ENCODE measurements at regions not wholly inside any gene's neighbourhood (a gene's known extent, or its start where the extent isn't known, plus 50 kb on each side); places are given as distances from the start of the nearest gene placed in this dataset.

DNA sequence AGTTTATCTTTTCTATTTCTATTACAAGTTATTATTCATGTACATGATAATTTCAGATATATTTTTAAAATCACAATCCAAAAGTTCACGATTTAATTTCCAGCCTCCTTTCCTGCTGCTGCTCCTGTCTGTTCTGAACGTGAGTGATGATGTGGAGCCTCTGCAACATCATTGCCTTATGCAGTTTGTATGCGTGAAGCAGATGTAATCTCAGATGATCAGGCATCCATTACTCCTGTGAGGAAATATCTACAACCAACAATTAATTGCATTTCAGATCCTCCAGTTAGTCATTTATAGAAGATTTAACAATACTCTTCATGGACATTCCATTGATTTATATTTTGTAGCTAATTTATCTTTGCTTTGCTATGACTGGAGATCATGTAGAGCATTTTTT is 668.7 kb upstream of the EPHA5 start:
- no peak for TF ChIP-seq EZH2phosphoT487 (IDR thresholded peaks at IDR 0.05; ENCODE audit: borderline replicate concordance, low read depth, low read length)
- Histone ChIP-seq H3K79me2 (ENCODE audit: insufficient read depth, low read depth, low read length) (no peaks in the 10 kb centered on the region), H2AFZ (ENCODE audit: low read length) (no peak overlapping the region), H3K27ac (ENCODE audit: low read depth, low read length, poor library complexity, severe bottlenecking) (no peak overlapping the region), H3K4me1 (ENCODE audit: insufficient read depth, low read length, poor library complexity, severe bottlenecking) (no peaks in the 10 kb centered on the region), H3K36me3 (ENCODE audit: insufficient read depth, low read length) (no peaks in the 10 kb centered on the region), H3K9me3 (ENCODE audit: low read length) (no peaks in the 10 kb centered on the region), H3K4me3 (ENCODE audit: low read depth, low read length, poor library complexity, severe bottlenecking) (no peak overlapping the region), H3K9me2 (ENCODE audit: insufficient read depth, low read length) (no peaks in the 10 kb centered on the region), H4K20me1 (ENCODE audit: insufficient read depth, low read length) (no peaks in the 10 kb centered on the region), H3K4me2 (ENCODE audit: low read length) (no peak overlapping the region)
- intact Hi-C loops (cut with micrococcal nuclease; ENCODE audit: unreplicated experiment) = no loop called here
- POLR2A ChIA-PET = interaction anchor here (0.7 kb wide), 1 partner anchor 24 kb away, joined by 3 read pairs; no protein-coding TSS in a partner anchor
- CTCF ChIA-PET (ENCODE audit: unreplicated experiment) = no interaction called here
- DNase-seq (ENCODE audit: low spot score) = no peak
- no TSS peak for BruUV-seq (replicated peaks)

DNA sequence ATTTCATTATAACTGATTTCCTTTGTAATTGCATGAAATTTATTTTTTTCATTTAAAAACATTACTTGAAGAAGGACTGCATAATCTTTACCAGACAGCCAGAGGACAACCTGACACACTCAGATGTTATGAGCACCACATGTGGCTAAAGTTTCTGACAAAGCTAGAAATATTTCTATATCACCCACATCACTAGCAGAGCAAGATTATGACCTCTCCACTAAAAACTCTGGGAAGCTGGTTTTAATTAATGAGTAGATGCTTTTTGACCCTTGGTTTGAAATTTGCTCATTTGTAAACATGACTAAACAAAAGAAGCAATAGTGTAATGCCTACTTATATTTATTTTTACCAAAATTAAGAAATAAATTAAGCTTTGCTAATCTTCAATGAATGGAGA is 661.5 kb upstream of the EPHA5 start:
- H3K4me1 ChIP-seq (ENCODE audit: insufficient read depth, low read length, poor library complexity, severe bottlenecking) = no peaks in the 10 kb centered on the region
- H4K20me1 ChIP-seq (ENCODE audit: insufficient read depth, low read length) = no peaks in the 10 kb centered on the region
- no peaks in the 10 kb centered on the region for H3K36me3 ChIP-seq (ENCODE audit: insufficient read depth, low read length)
- no peak overlapping the region for H3K27ac ChIP-seq (ENCODE audit: low read depth, low read length, poor library complexity, severe bottlenecking)
- H3K9me2 ChIP-seq (ENCODE audit: insufficient read depth, low read length) = no peaks in the 10 kb centered on the region
- no peaks in the 10 kb centered on the region for H3K79me2 ChIP-seq (ENCODE audit: insufficient read depth, low read depth, low read length)
- CTCF ChIA-PET (ENCODE audit: unreplicated experiment) = no interaction called here
- H3K9me3 ChIP-seq (ENCODE audit: low read length) = no peaks in the 10 kb centered on the region
- no TSS peak for BruUV-seq (replicated peaks)
- no peak for DNase-seq (ENCODE audit: low spot score)
- intact Hi-C loops (cut with micrococcal nuclease; ENCODE audit: unreplicated experiment) = loop anchor here (5.0 kb wide), 1 partner anchor 976 kb away; no protein-coding TSS in a partner anchor
- H3K4me3 ChIP-seq (ENCODE audit: low read depth, low read length, poor library complexity, severe bottlenecking) = no peak overlapping the region
- H3K4me2 ChIP-seq (ENCODE audit: low read length) = no peak overlapping the region
- no peak for TF ChIP-seq EZH2phosphoT487 (IDR thresholded peaks at IDR 0.05; ENCODE audit: borderline replicate concordance, low read depth, low read length)
- TF ChIP-seq, protein P1, sequence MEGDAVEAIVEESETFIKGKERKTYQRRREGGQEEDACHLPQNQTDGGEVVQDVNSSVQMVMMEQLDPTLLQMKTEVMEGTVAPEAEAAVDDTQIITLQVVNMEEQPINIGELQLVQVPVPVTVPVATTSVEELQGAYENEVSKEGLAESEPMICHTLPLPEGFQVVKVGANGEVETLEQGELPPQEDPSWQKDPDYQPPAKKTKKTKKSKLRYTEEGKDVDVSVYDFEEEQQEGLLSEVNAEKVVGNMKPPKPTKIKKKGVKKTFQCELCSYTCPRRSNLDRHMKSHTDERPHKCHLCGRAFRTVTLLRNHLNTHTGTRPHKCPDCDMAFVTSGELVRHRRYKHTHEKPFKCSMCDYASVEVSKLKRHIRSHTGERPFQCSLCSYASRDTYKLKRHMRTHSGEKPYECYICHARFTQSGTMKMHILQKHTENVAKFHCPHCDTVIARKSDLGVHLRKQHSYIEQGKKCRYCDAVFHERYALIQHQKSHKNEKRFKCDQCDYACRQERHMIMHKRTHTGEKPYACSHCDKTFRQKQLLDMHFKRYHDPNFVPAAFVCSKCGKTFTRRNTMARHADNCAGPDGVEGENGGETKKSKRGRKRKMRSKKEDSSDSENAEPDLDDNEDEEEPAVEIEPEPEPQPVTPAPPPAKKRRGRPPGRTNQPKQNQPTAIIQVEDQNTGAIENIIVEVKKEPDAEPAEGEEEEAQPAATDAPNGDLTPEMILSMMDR (conservative IDR thresholded peaks at IDR 0.05; ENCODE audit: low read length) = no peak
- H2AFZ ChIP-seq (ENCODE audit: low read length) = no peak overlapping the region
- POLR2A ChIA-PET = interaction anchor here (0.7 kb wide), 1 partner anchor 716 kb away, joined by 3 read pairs; no protein-coding TSS in a partner anchor

DNA sequence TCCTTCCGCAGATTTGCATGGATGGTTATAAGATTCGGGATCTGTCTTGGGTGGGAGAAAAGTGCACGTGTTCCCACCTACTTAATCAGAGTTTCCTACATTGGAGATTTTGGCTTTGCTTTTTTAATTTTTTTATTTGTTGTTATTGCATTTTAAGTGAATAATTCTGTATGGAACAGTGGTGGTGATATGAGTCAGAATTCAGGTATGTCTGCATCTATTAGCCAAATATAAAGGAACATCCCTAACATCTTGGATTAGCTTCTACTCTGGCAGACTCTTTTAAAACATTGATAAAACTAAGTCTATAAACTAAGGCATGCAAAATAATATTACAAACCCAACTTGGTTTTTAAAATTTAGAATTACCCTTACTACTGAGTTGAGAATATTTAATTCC is 659.8 kb upstream of the EPHA5 start:
- Histone ChIP-seq H3K36me3 (ENCODE audit: insufficient read depth, low read length) (no peaks in the 10 kb centered on the region), H3K4me3 (ENCODE audit: low read depth, low read length, poor library complexity, severe bottlenecking) (no peak overlapping the region), H3K27ac (ENCODE audit: low read depth, low read length, poor library complexity, severe bottlenecking) (no peak overlapping the region), H3K9me2 (ENCODE audit: insufficient read depth, low read length) (no peaks in the 10 kb centered on the region), H3K4me1 (ENCODE audit: insufficient read depth, low read length, poor library complexity, severe bottlenecking) (no peaks in the 10 kb centered on the region), H3K9me3 (ENCODE audit: low read length) (no peaks in the 10 kb centered on the region), H2AFZ (ENCODE audit: low read length) (no peak overlapping the region), H3K79me2 (ENCODE audit: insufficient read depth, low read depth, low read length) (no peaks in the 10 kb centered on the region), H3K4me2 (ENCODE audit: low read length) (no peak overlapping the region), H4K20me1 (ENCODE audit: insufficient read depth, low read length) (no peaks in the 10 kb centered on the region)
- ChIA-PET POLR2A (interaction anchor here (0.6 to 0.7 kb wide), 2 partner anchors 15 to 1724 kb away, joined by 3 to 4 read pairs; no protein-coding TSS in a partner anchor), CTCF (ENCODE audit: unreplicated experiment) (no interaction called here)
- intact Hi-C loops (cut with micrococcal nuclease; ENCODE audit: unreplicated experiment) = loop anchor here (5.0 kb wide), 1 partner anchor 977 kb away; no protein-coding TSS in a partner anchor
- TF ChIP-seq EZH2phosphoT487 (IDR thresholded peaks at IDR 0.05; ENCODE audit: borderline replicate concordance, low read depth, low read length) = no peak
- TF ChIP-seq, protein P1 (conservative IDR thresholded peaks at IDR 0.05; ENCODE audit: low read length) = no peak
- no TSS peak for BruUV-seq (replicated peaks)
- DNase-seq (ENCODE audit: low spot score) = no peak

All from OCI-LY7 (cell line).